ENCODE measurements at regions not wholly inside any gene's neighbourhood (a gene's known extent, or its start where the extent isn't known, plus 50 kb on each side); places are given as distances from the start of the nearest gene placed in this dataset.

DNA sequence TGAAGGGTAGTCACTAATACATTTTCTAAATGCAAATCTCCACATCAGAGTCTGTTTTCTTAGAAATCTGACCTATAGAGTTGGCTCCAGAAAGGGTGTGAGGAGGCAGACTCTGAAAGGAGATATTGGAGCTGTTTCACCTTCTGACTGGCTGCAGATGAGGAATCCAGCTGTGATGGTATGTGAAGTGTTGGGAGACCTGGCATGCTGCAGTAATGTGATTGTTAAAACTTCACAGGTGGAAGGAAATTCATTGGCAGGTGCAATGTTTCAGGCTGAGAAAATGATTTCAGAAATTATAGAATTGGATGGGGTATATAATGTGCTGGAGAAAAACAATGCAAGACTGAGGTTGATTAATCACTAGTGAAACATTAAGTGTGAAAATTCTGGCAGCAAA is 1134.0 kb upstream of the LRRN3 start:
- no peak overlapping the region for H4K91ac ChIP-seq (ENCODE audit: insufficient read depth, low read depth, low read length)
- no peak overlapping the region for H2BK5ac ChIP-seq (ENCODE audit: low read depth, low read length, poor library complexity, severe bottlenecking)
- H3K4ac ChIP-seq (ENCODE audit: low read depth, low read length), result no peak overlapping the region
- TF ChIP-seq, protein P1, sequence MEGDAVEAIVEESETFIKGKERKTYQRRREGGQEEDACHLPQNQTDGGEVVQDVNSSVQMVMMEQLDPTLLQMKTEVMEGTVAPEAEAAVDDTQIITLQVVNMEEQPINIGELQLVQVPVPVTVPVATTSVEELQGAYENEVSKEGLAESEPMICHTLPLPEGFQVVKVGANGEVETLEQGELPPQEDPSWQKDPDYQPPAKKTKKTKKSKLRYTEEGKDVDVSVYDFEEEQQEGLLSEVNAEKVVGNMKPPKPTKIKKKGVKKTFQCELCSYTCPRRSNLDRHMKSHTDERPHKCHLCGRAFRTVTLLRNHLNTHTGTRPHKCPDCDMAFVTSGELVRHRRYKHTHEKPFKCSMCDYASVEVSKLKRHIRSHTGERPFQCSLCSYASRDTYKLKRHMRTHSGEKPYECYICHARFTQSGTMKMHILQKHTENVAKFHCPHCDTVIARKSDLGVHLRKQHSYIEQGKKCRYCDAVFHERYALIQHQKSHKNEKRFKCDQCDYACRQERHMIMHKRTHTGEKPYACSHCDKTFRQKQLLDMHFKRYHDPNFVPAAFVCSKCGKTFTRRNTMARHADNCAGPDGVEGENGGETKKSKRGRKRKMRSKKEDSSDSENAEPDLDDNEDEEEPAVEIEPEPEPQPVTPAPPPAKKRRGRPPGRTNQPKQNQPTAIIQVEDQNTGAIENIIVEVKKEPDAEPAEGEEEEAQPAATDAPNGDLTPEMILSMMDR (conservative IDR thresholded peaks at IDR 0.05; ENCODE audit: low read depth, low read length), result no peak
- no peak overlapping the region for H3K9ac ChIP-seq (ENCODE audit: low read depth, low read length)
- H3K36me3 ChIP-seq (ENCODE audit: control insufficient read depth, insufficient read depth, low read length), result no peaks in the 10 kb centered on the region
- no peak overlapping the region for H3K27ac ChIP-seq (ENCODE audit: insufficient read depth, low read length)
- intact Hi-C loops (cut with micrococcal nuclease), result no loop called here
- H3K4me2 ChIP-seq (ENCODE audit: low read depth, low read length), result no peak overlapping the region
- H3K23ac ChIP-seq (ENCODE audit: low read depth, low read length), result no peak overlapping the region
- DNase-seq, result no peak
- ATAC-seq (ENCODE audit: low read depth), result no peak
- no peak overlapping the region for H2AK5ac ChIP-seq (ENCODE audit: low read depth, low read length)
- dilution Hi-C loops (cut with HindIII; ENCODE audit: low sequenced_read_pairs, unreplicated experiment), result no loop called here
- no peaks in the 10 kb centered on the region for H4K20me1 ChIP-seq (ENCODE audit: insufficient read depth, low read length)
- H4K5ac ChIP-seq (ENCODE audit: low read depth, low read length), result no peak overlapping the region
- H3K18ac ChIP-seq (ENCODE audit: low read depth, low read length), result no peak overlapping the region
- no peak overlapping the region for H2BK15ac ChIP-seq (ENCODE audit: low read depth, low read length)
- H3K79me1 ChIP-seq (ENCODE audit: low read depth in 1 of 2, low read length in 2 of 2), result no peaks in the 10 kb centered on the region
- H3K56ac ChIP-seq (ENCODE audit: extremely low read depth, insufficient read depth, low read length), result no peak overlapping the region
- no peak overlapping the region for H2BK120ac ChIP-seq (ENCODE audit: low read depth, low read length)
- POLR2A ChIA-PET (ENCODE audit: unreplicated experiment), result no interaction called here
- H3K4me3 ChIP-seq (ENCODE audit: insufficient read depth, low read depth, low read length), result no peak overlapping the region
- H2AFZ ChIP-seq (replicated peaks; ENCODE audit: low read length, poor library complexity), result no peak overlapping the region
- peaks cover 5% of the 10 kb centered on the region; the same call in 1 of the 2 replicates for H3K9me3 ChIP-seq (ENCODE audit: control insufficient read depth, insufficient read depth, low read length)
- in situ Hi-C loops (cut with MboI; ENCODE audit: low sequenced_read_pairs), result no loop called here
- H3K4me1 ChIP-seq (ENCODE audit: control insufficient read depth, insufficient read depth, low read length), result no peaks in the 10 kb centered on the region
- BruUV-seq (replicated peaks), result no TSS peak
- no peak overlapping the region for H2AK9ac ChIP-seq (replicated peaks; ENCODE audit: low read depth, low read length, poor library complexity)
- no peaks in the 10 kb centered on the region for H3K9me1 ChIP-seq (ENCODE audit: insufficient read depth, low read length)
- H2BK20ac ChIP-seq (ENCODE audit: low read depth, low read length), result no peak overlapping the region
- CTCF ChIA-PET, result no interaction called here
- no peaks in the 10 kb centered on the region for H3K27me3 ChIP-seq (ENCODE audit: control insufficient read depth, insufficient read depth, low read length)
- no peak overlapping the region for H4K8ac ChIP-seq (ENCODE audit: low read depth in 2 of 2, low read length in 2 of 2)
- H3K14ac ChIP-seq (replicated peaks; ENCODE audit: low read depth, low read length), result no peak overlapping the region
